ENCODE measurements at regions not wholly inside any gene's neighbourhood (a gene's known extent, or its start where the extent isn't known, plus 50 kb on each side); places are given as distances from the start of the nearest gene placed in this dataset.

- no peak for DNase-seq (ENCODE audit: low read depth in 6 of 9, low spot score in 9 of 9)
- Histone ChIP-seq H3K4me1 (ENCODE audit: control insufficient read depth in 2 of 2, insufficient read depth in 2 of 2, low read length in 2 of 2) (no peaks in the 10 kb centered on the region), H3K9me3 (ENCODE audit: control insufficient read depth in 2 of 2, insufficient read depth in 1 of 2, low read length in 1 of 2) (no peaks in the 10 kb centered on the region), H3K27me3 (ENCODE audit: control insufficient read depth in 2 of 2, insufficient read depth in 1 of 2, low read length in 1 of 2) (no peaks in the 10 kb centered on the region), H3K36me3 (ENCODE audit: control insufficient read depth in 2 of 2, insufficient read depth in 2 of 2, low read length in 1 of 2) (no peaks in the 10 kb centered on the region), H3K4me3 (ENCODE audit: low read length in 2 of 2) (no peak overlapping the region), H3K27ac (ENCODE audit: low read depth in 1 of 2, low read length in 1 of 2) (no peak overlapping the region)
- WGBS = 97% methylated on average over 1 of the region's 1 CpG
These were observed 914.2 kb upstream of the RAG2 start for GRCh38 chr11:37512156-37512780.

DNA sequence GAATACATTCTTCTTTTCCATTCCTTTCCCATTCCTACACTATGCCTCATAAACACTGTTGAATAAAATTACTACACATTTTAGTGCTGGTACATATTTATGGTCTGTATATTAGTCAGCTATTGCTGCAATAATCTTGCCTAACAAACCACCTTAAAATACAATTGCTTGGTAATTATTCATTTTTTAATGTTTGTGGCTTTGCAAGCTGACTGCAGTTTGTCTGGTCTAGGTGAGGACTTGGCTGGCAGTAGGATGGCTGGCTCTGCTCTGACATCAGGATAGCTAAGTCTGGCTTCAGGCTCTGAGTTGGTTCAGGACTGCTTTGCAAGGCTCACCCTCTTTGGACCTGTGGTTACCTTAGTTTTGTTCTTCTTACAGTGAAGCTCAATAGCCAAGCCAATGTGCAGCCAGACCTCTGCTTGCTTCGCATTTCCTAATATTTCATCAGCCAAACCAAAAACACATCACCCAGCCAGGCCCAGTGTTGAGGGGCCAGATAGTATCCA is 913.4 kb upstream of the RAG2 start:
- WGBS = 93% methylated on average over 1 of the region's 1 CpG
- H3K36me3 ChIP-seq (ENCODE audit: control insufficient read depth in 2 of 2, insufficient read depth in 2 of 2, low read length in 1 of 2) = no peaks in the 10 kb centered on the region

DNA sequence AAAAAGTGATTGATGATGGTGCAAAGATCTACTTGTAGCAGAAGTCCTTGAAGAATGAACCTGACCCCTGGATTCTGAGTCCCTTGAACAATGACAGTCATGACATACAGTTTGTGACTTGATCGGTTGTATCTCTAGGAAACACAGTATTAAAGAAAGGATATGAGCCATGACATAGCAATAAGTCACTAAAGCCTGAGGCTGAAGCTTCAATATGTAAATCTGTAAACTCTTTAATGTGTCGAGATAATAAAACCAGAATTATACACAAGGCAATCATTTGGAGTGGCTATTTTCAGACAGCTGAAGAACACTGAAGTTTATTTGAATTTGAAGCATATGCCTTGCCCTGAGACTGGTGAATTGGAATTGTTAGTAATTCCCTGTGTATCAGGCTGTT is 911.5 kb upstream of the RAG2 start:
- Histone ChIP-seq H3K27me3 (ENCODE audit: control insufficient read depth in 2 of 2, insufficient read depth in 1 of 2, low read length in 1 of 2) (no peaks in the 10 kb centered on the region), H3K36me3 (ENCODE audit: control insufficient read depth in 2 of 2, insufficient read depth in 2 of 2, low read length in 1 of 2) (no peaks in the 10 kb centered on the region), H3K4me1 (ENCODE audit: control insufficient read depth in 2 of 2, insufficient read depth in 2 of 2, low read length in 2 of 2) (no peaks in the 10 kb centered on the region), H3K9me3 (ENCODE audit: control insufficient read depth in 2 of 2, insufficient read depth in 1 of 2, low read length in 1 of 2) (no peaks in the 10 kb centered on the region), H3K4me3 (ENCODE audit: low read length in 2 of 2) (no peak overlapping the region), H3K27ac (ENCODE audit: low read depth in 1 of 2, low read length in 1 of 2) (no peak overlapping the region)
- no peak for DNase-seq (ENCODE audit: low read depth in 6 of 9, low spot score in 9 of 9)
- 54% methylated on average over 2 of the region's 2 CpGs for WGBS

More for the DNA sequence above, 913.4 kb upstream of the RAG2 start:
- Histone ChIP-seq H3K4me3 (ENCODE audit: low read length in 2 of 2) (no peak overlapping the region), H3K27ac (ENCODE audit: low read depth in 1 of 2, low read length in 1 of 2) (no peak overlapping the region), H3K4me1 (ENCODE audit: control insufficient read depth in 2 of 2, insufficient read depth in 2 of 2, low read length in 2 of 2) (no peaks in the 10 kb centered on the region), H3K27me3 (ENCODE audit: control insufficient read depth in 2 of 2, insufficient read depth in 1 of 2, low read length in 1 of 2) (no peaks in the 10 kb centered on the region), H3K9me3 (ENCODE audit: control insufficient read depth in 2 of 2, insufficient read depth in 1 of 2, low read length in 1 of 2) (no peaks in the 10 kb centered on the region)
- DNase-seq (ENCODE audit: low read depth in 6 of 9, low spot score in 9 of 9) = no peak

DNA sequence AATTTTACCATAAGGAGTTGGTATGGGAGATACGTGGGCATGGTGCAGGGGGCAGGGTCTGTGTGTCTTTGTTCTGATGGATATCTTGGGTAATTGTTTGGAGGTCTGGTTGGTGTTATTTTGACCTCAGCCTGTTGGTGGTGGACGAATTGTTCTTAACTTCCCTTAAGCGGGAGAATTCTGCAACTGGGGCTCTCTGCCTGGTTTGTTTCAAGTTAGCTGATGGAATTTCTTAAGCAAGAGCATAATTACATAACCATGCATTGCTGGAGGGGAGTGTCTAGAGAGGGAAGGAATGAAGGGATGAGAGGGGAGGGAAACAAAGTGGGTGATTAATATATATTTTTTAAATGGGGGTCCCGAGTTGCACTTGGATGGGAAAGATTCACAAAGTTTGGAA is 908.5 kb upstream of the RAG2 start:
- no peak for DNase-seq (ENCODE audit: low read depth in 6 of 9, low spot score in 9 of 9)
- Histone ChIP-seq H3K36me3 (ENCODE audit: control insufficient read depth in 2 of 2, insufficient read depth in 2 of 2, low read length in 1 of 2) (no peaks in the 10 kb centered on the region), H3K27ac (ENCODE audit: low read depth in 1 of 2, low read length in 1 of 2) (no peak overlapping the region), H3K4me1 (ENCODE audit: control insufficient read depth in 2 of 2, insufficient read depth in 2 of 2, low read length in 2 of 2) (no peaks in the 10 kb centered on the region), H3K4me3 (ENCODE audit: low read length in 2 of 2) (no peak overlapping the region), H3K27me3 (ENCODE audit: control insufficient read depth in 2 of 2, insufficient read depth in 1 of 2, low read length in 1 of 2) (no peaks in the 10 kb centered on the region), H3K9me3 (ENCODE audit: control insufficient read depth in 2 of 2, insufficient read depth in 1 of 2, low read length in 1 of 2) (no peaks in the 10 kb centered on the region)
- 92% methylated on average over 4 of the region's 4 CpGs for WGBS

DNA sequence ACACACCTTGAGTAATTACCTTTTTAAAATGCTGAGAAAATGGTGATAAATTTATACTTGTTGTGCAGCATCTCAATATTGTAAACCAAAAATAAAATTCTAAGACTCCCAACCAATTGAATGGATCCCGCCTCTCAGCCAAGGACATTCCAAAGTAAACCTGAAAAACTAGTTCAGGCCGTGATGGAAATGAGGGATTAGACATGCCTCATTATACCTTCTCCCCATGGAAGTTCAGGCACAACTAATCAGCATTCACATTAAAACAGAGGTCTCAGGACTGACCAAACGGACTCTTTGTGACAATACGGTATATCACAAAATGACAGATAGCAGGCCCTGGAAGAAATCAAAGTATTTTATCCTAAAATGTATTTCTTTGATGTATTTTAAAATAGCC is 907.4 kb upstream of the RAG2 start:
- H3K9me3 ChIP-seq (ENCODE audit: control insufficient read depth in 2 of 2, insufficient read depth in 1 of 2, low read length in 1 of 2) = no peaks in the 10 kb centered on the region
- no peak overlapping the region for H3K27ac ChIP-seq (ENCODE audit: low read depth in 1 of 2, low read length in 1 of 2)
- H3K4me3 ChIP-seq (ENCODE audit: low read length in 2 of 2) = no peak overlapping the region
- no peaks in the 10 kb centered on the region for H3K27me3 ChIP-seq (ENCODE audit: control insufficient read depth in 2 of 2, insufficient read depth in 1 of 2, low read length in 1 of 2)
- no peaks in the 10 kb centered on the region for H3K36me3 ChIP-seq (ENCODE audit: control insufficient read depth in 2 of 2, insufficient read depth in 2 of 2, low read length in 1 of 2)
- 93% methylated on average over 4 of the region's 4 CpGs for WGBS
- no peak for DNase-seq (ENCODE audit: low read depth in 6 of 9, low spot score in 9 of 9)
- no peaks in the 10 kb centered on the region for H3K4me1 ChIP-seq (ENCODE audit: control insufficient read depth in 2 of 2, insufficient read depth in 2 of 2, low read length in 2 of 2)

GRCh38 chr11:37504921-37505320 is 906.9 kb upstream of the RAG2 start:
- Histone ChIP-seq H3K27me3 (ENCODE audit: control insufficient read depth in 2 of 2, insufficient read depth in 1 of 2, low read length in 1 of 2) (no peaks in the 10 kb centered on the region), H3K27ac (ENCODE audit: low read depth in 1 of 2, low read length in 1 of 2) (no peak overlapping the region), H3K4me3 (ENCODE audit: low read length in 2 of 2) (no peak overlapping the region), H3K4me1 (ENCODE audit: control insufficient read depth in 2 of 2, insufficient read depth in 2 of 2, low read length in 2 of 2) (no peaks in the 10 kb centered on the region), H3K36me3 (ENCODE audit: control insufficient read depth in 2 of 2, insufficient read depth in 2 of 2, low read length in 1 of 2) (no peaks in the 10 kb centered on the region), H3K9me3 (ENCODE audit: control insufficient read depth in 2 of 2, insufficient read depth in 1 of 2, low read length in 1 of 2) (no peaks in the 10 kb centered on the region)
- DNase-seq (ENCODE audit: low read depth in 6 of 9, low spot score in 9 of 9) = no peak
- WGBS = 94% methylated on average over 3 of the region's 3 CpGs

DNA sequence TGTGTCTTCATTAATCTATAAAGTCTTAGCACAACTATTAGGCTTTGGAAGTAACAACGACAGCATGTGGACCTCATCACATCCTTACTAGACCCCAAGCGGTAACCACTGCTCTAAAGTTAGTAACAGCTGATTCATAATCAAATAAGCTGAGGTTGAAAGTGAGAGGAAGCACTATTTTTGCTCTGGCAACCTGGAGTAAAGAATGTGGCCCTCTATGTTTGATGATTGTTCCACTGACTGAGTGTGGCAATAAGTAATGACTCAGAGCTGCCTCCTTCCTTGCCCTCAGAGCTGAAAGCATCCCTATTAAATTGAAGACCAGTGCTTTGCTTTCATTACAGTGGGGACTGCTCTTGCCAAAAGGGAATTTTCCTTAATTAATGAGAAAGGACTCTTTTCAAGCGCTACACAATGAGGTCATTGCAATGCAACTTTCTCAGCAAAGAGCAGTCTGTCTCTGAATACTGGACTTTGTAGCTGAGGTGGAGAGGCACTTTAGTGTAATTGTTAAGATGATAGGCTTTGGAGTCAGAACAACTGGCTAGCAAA is 906.1 kb upstream of the RAG2 start:
- Histone ChIP-seq H3K27me3 (ENCODE audit: control insufficient read depth in 2 of 2, insufficient read depth in 1 of 2, low read length in 1 of 2) (no peaks in the 10 kb centered on the region), H3K9me3 (ENCODE audit: control insufficient read depth in 2 of 2, insufficient read depth in 1 of 2, low read length in 1 of 2) (no peaks in the 10 kb centered on the region), H3K36me3 (ENCODE audit: control insufficient read depth in 2 of 2, insufficient read depth in 2 of 2, low read length in 1 of 2) (no peaks in the 10 kb centered on the region), H3K4me3 (ENCODE audit: low read length in 2 of 2) (no peak overlapping the region), H3K27ac (ENCODE audit: low read depth in 1 of 2, low read length in 1 of 2) (no peak overlapping the region), H3K4me1 (ENCODE audit: control insufficient read depth in 2 of 2, insufficient read depth in 2 of 2, low read length in 2 of 2) (no peaks in the 10 kb centered on the region)
- 47% methylated on average over 3 of the region's 3 CpGs for WGBS
- no peak for DNase-seq (ENCODE audit: low read depth in 6 of 9, low spot score in 9 of 9)

DNA sequence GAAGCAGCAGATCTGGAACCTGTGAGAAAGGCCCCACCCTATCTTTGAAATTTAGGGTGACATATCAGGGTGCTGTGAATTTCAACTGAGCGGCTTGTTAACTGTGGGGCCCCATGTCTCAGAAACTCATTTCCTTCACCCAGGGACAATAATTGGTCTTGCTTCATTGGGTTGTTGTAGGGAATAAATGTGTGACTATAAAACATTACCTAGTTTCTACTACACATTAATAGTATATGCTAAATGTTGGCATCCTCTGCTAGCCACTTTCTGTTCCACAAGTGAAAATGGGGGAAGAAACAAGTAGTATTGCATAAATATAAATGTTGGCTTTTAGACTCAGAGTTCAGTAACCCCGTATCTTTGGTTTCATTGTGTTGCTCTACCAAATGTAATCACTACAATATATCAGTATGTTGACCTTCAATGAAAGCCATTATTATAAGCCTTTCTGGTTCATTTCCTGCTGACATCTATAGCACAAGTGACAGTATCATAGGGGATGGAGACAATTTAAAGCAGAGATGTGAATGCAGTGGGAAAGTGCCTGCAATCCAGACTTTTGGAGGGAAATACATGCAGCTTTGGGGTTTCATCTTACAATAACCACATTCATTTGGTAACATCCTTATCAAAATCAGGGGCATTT is 905.5 kb upstream of the RAG2 start:
- Histone ChIP-seq H3K27ac (ENCODE audit: low read depth in 1 of 2, low read length in 1 of 2) (no peak overlapping the region), H3K4me3 (ENCODE audit: low read length in 2 of 2) (no peak overlapping the region), H3K9me3 (ENCODE audit: control insufficient read depth in 2 of 2, insufficient read depth in 1 of 2, low read length in 1 of 2) (no peaks in the 10 kb centered on the region), H3K27me3 (ENCODE audit: control insufficient read depth in 2 of 2, insufficient read depth in 1 of 2, low read length in 1 of 2) (no peaks in the 10 kb centered on the region), H3K4me1 (ENCODE audit: control insufficient read depth in 2 of 2, insufficient read depth in 2 of 2, low read length in 2 of 2) (no peaks in the 10 kb centered on the region), H3K36me3 (ENCODE audit: control insufficient read depth in 2 of 2, insufficient read depth in 2 of 2, low read length in 1 of 2) (no peaks in the 10 kb centered on the region)
- DNase-seq (ENCODE audit: low read depth in 6 of 9, low spot score in 9 of 9) = no peak
- 96% methylated on average over 2 of the region's 2 CpGs for WGBS

DNA sequence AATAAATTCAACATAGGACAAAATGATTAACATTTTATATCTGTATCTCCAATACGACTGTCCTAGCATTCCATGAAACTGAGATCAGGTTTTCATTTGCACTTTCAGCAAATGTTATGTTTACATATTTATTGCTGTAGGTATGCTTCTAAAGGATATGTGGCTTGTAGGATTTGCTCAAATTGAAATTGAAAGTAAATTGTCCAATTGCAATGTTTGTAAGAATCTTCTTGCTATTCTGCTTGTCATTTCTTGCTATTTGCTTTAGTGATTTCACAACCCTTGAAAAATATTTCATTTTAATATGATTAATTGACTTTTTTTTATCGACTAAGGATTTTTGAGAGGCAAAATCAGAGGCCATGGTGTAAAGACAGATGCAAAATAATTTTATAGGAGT is 904.2 kb upstream of the RAG2 start:
- Histone ChIP-seq H3K36me3 (ENCODE audit: control insufficient read depth in 2 of 2, insufficient read depth in 2 of 2, low read length in 1 of 2) (no peaks in the 10 kb centered on the region), H3K27me3 (ENCODE audit: control insufficient read depth in 2 of 2, insufficient read depth in 1 of 2, low read length in 1 of 2) (no peaks in the 10 kb centered on the region), H3K9me3 (ENCODE audit: control insufficient read depth in 2 of 2, insufficient read depth in 1 of 2, low read length in 1 of 2) (no peaks in the 10 kb centered on the region), H3K27ac (ENCODE audit: low read depth in 1 of 2, low read length in 1 of 2) (no peak overlapping the region), H3K4me3 (ENCODE audit: low read length in 2 of 2) (no peak overlapping the region), H3K4me1 (ENCODE audit: control insufficient read depth in 2 of 2, insufficient read depth in 2 of 2, low read length in 2 of 2) (no peaks in the 10 kb centered on the region)
- DNase-seq (ENCODE audit: low read depth in 6 of 9, low spot score in 9 of 9) = no peak
- 96% methylated on average over 2 of the region's 2 CpGs for WGBS
